K562 (cell line): ENCODE measurements at regions not wholly inside any gene's neighbourhood (a gene's known extent, or its start where the extent isn't known, plus 50 kb on each side); places are given as distances from the start of the nearest gene placed in this dataset.

Source experiments
- GTF2F1 ChIP-seq: IDR thresholded peaks from 2 replicates; pipeline ENCODE4 v1.6.1; 2011; ENCODE audit warnings: low read depth, low read length, improper control_type of control experiment
- HNRNPL ChIP-seq: fragments of 200-400 bp; formaldehyde crosslinking; IDR thresholded peaks from 2 replicates; pipeline ENCODE4 v1.6.1; 2017; ENCODE audit warnings: low read depth, mild to moderate bottlenecking, low read length
- MCM5 ChIP-seq: fragments of 450-650 bp; IDR thresholded peaks from 2 replicates; pipeline ENCODE4 v1.6.1; 2016; ENCODE audit warnings: low read depth
- RBM14 ChIP-seq: fragments of 200-400 bp; formaldehyde crosslinking; IDR thresholded peaks from 2 replicates; pipeline ENCODE4 v1.6.1; 2018; ENCODE audit warnings: low read depth, mild to moderate bottlenecking, low read length, moderate library complexity, borderline replicate concordance; ENCODE audit not compliant: insufficient read depth
- SMAD3 ChIP-seq: fragments of 450-650 bp; formaldehyde crosslinking; conservative IDR thresholded peaks from 2 replicates; pipeline ENCODE4 v1.4.0; 2020; ENCODE audit warnings: mild to moderate bottlenecking
- SRSF9 ChIP-seq: fragments of 200-400 bp; formaldehyde crosslinking; IDR thresholded peaks from 2 replicates; pipeline ENCODE4 v1.6.1; 2017; ENCODE audit warnings: low read depth, low read length, borderline replicate concordance
- ZNF431 ChIP-seq: sonication (generic); formaldehyde crosslinking; IDR thresholded peaks from 2 replicates; pipeline ENCODE4 v1.8.0; 2022; ENCODE audit warnings: mild to moderate bottlenecking, missing genetic modification reagents
- ZNF583 ChIP-seq: fragments of 250-450 bp; sonication (Bioruptor Pico); IDR thresholded peaks from 2 replicates; pipeline ENCODE4 v1.4.0; 2020
- TF ChIP-seq, protein P1 (sequence below): fragments of 450-650 bp; IDR thresholded peaks from 2 replicates; pipeline ENCODE4 v1.6.1; 2016; ENCODE audit warnings: low read depth, mild to moderate bottlenecking, moderate library complexity
- TF ChIP-seq, protein P2 (sequence below), 2 experiments: fragments of 450-650 bp; formaldehyde crosslinking in 1 of 2; IDR thresholded peaks; 2 replicates each; pipeline versions ENCODE4 v1.4.0 to v1.6.1; 2014 to 2020; ENCODE audit warnings: mild to moderate bottlenecking in 2 of 2, borderline replicate concordance in 1 of 2, low read depth in 1 of 2

DNA sequence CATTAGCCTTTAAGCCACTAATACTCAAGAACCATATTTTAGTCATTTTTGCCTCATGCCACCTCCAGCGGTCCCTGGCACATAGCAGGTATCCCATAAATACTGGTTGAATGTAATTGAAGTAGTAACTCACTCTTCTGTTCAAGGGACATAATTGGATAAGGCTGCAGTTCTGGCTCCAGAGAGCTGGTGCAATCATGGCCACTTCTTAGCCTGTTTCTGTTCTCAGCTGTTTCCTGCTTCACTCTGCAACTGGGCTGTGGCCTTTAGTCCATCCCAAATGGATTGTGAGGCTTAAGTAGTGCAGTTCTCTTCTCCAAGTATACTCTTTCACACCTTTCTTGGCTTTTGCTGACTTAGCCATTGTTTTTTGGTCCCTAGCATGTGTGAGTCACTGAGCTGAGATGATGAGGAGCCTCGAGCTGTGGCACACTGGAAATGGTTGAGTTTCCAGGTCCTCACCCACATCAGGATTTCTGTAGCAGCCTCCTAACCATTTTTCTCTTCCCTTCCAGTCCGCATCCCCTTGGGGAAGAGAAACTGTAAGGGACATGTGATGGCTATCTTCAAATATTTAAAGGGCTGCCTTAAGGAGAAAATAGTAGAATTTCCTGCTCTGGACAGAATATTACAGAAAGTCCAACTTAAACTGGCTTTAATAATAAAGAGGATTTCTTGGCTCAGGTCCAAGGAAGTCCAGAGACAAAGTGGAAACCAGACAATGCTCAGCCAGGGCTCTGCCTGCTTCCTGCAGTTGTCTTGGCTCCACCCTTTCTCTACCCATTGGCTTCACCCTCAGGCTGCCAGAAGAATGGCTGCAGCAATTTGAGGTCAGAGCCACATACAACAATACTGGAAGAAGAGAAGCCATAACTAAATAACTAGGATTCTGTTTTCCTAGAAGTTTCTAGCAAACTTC lies 305.4 kb upstream of the ROPN1 start (continued):
- TF ChIP-seq, protein P1, sequence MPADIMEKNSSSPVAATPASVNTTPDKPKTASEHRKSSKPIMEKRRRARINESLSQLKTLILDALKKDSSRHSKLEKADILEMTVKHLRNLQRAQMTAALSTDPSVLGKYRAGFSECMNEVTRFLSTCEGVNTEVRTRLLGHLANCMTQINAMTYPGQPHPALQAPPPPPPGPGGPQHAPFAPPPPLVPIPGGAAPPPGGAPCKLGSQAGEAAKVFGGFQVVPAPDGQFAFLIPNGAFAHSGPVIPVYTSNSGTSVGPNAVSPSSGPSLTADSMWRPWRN, result no peak
- TF ChIP-seq MCM5 (no peak), SRSF9 (no peak), ZNF431 (no peak), GTF2F1 (no peak), HNRNPL (no peak), RBM14 (no peak), ZNF583 (CRISPR knock-in tag) (no peak), SMAD3 (CRISPR knock-in tag) (no peak)
- TF ChIP-seq, protein P2, sequence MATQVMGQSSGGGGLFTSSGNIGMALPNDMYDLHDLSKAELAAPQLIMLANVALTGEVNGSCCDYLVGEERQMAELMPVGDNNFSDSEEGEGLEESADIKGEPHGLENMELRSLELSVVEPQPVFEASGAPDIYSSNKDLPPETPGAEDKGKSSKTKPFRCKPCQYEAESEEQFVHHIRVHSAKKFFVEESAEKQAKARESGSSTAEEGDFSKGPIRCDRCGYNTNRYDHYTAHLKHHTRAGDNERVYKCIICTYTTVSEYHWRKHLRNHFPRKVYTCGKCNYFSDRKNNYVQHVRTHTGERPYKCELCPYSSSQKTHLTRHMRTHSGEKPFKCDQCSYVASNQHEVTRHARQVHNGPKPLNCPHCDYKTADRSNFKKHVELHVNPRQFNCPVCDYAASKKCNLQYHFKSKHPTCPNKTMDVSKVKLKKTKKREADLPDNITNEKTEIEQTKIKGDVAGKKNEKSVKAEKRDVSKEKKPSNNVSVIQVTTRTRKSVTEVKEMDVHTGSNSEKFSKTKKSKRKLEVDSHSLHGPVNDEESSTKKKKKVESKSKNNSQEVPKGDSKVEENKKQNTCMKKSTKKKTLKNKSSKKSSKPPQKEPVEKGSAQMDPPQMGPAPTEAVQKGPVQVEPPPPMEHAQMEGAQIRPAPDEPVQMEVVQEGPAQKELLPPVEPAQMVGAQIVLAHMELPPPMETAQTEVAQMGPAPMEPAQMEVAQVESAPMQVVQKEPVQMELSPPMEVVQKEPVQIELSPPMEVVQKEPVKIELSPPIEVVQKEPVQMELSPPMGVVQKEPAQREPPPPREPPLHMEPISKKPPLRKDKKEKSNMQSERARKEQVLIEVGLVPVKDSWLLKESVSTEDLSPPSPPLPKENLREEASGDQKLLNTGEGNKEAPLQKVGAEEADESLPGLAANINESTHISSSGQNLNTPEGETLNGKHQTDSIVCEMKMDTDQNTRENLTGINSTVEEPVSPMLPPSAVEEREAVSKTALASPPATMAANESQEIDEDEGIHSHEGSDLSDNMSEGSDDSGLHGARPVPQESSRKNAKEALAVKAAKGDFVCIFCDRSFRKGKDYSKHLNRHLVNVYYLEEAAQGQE (IDR thresholded peaks at IDR 0.05; ENCODE audit: borderline replicate concordance), result no peak
- TF ChIP-seq, protein P2 (CRISPR knock-in tag; IDR thresholded peaks at IDR 0.05; ENCODE audit: low read depth), result no peak
